NCI-H1694 treated with DMSO at 0.1 percent for 48 hours (cell line): ENCODE measurements at regions not wholly inside any gene's neighbourhood (a gene's known extent, or its start where the extent isn't known, plus 50 kb on each side); places are given as distances from the start of the nearest gene placed in this dataset.
"Not testable (repeated sequence)": the region's sequence is repeated elsewhere in the genome, so short reads cannot be mapped to it uniquely, and the experiment has no call there.

Experiments
- DNase-seq: peaks from one replicate; lab custom pipeline; 2025; lab: John Stamatoyannopoulos, UW

DNA sequence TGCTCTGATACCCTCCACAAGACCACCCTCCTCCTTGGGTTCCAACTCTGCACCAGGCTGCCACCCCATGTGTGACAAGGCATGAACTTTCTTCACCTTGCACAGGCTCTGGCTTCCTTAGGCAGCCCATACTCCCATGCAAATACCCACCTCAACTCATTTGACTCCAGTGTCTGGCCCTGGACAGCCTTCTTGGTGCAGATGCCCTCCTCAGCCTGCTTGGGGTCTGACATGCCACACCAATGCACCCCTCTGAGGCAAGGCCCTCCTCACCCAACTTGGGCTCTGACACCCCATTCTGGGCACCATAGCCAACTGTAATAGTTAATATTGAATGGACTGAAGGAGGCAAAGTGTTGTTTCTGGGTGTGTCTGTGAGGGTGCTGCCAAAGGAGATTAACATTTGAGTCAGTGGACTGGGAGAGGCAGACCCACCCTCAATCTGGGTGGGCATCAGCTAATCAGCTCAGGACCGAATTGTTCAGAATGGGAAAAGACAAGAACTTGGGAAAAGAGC is 115.0 kb upstream of the EPB41L4A start:
- DNase-seq: no peak

GRCh38 chr5:112534611-112535255 is 115.7 kb upstream of the EPB41L4A start:
- no peak for DNase-seq

DNA sequence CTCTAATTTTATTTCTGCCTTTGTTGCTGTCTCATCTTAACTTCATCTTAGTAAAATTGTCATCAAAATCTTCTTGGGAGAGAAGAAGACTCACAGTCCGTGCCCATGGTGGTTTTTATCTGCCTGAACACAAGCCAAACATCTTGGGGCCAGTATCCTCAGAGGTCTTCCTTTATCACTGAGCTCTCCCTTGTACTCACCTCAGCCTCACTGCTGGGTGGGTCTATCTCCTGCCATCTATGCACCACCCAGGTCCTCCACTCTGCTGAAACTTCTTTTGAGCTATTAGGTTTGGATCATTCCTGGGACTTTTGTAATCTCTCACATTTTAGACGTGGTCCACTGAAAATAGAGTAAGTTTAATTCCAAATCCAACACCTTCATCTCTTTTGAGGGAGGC is 116.3 kb upstream of the EPB41L4A start:
- DNase-seq: no peak

DNA sequence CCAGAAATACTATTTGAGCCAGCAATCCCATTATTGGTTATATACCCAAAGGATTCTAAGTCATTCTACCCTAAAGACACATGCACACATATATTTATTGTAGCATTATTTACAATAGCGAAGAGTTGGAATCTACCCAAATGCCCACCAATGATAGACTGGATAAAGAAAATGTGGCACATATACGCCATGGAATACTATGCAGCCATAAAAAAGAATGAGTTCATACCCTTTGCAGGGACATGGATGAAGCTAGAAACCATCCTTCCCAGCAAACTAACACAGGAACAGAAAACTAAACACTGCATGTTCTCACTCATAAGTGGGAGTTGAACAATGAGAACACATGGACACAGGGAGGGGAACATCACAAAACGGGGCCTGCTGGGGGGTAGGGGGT is 125.5 kb upstream of the EPB41L4A start:
- not testable (repeated sequence) for DNase-seq

- no peak for DNase-seq
Measured at GRCh38 chr5:112546946-112547592, 128.0 kb upstream of the EPB41L4A start.

- no peak for DNase-seq
Measured at GRCh38 chr5:112548246-112548881, 129.3 kb upstream of the EPB41L4A start.

DNA sequence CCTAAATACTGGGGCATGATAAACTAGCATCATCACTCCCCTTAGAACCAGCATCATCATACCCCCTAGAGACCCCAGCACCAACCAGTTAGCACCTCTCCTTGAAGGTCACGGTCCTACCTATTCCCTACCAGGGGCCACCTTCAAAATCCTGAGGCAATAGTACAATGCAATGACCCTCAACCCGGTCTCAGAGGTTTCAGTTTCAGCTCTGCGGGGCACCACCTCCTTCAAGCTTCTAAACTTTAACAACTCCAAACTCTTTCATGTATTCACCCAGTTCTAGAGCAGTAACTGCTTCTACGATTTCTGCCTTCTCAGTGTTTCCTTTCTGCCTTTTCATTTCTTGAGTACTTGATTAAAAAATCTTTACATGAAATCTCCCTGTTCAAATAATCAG is 130.1 kb upstream of the EPB41L4A start:
- DNase-seq: no peak

GRCh38 chr5:112549605-112550166 is 130.6 kb upstream of the EPB41L4A start:
- no peak for DNase-seq

- DNase-seq: peak; percentile 71
Measured at GRCh38 chr5:112551419-112552032, 132.4 kb upstream of the EPB41L4A start.

DNA sequence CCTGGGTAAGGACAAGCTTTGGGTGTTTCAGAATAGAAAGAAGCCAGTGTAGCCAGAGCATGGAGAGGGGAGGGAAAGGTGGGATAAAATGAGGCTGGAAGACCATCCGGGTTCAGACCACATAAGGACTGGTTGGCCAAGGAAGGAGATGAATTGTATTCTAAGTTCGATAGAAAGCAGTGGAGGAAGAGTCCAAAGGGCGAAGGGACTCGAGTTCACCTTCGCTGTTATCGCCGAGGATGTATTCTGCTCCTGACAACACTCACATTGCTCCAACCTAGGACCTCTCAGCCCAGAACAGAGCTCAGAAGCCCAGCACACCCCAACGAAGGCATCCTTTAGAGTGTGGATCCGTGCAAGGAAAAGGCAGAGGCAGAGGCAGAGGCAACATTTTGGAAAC is 133.1 kb upstream of the EPB41L4A start:
- no peak for DNase-seq

- DNase-seq: no peak
Measured at GRCh38 chr5:112552791-112553190, 133.7 kb upstream of the EPB41L4A start.

GRCh38 chr5:112554101-112554977 is 135.3 kb upstream of the EPB41L4A start:
- no peak for DNase-seq

DNA sequence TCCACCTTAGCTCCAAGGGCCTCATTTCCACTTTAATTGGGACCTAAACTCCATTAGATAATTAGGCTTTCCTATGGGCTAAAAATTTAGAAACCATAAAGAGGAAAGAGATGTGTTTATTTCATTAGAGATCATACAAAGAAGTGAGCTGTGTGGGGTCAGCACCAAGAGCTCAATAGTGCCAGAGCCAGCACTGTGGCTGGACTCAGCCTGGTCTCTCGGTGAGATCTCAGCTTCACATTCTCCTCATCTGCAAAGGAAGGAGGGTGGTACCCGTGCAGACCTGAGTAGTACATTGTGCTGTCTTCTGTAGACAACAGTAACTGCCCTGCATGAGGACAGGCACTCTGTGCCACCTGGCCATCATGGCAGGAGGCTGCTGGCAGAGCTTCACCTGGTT is 136.1 kb upstream of the EPB41L4A start:
- DNase-seq: no peak

GRCh38 chr5:112555691-112556090 is 136.6 kb upstream of the EPB41L4A start:
- DNase-seq: no peak

- DNase-seq: not testable (repeated sequence)
Measured at GRCh38 chr5:112559501-112559900, 140.4 kb upstream of the EPB41L4A start.

GRCh38 chr5:112560371-112560770 is 141.3 kb upstream of the EPB41L4A start:
- no peak for DNase-seq

DNA sequence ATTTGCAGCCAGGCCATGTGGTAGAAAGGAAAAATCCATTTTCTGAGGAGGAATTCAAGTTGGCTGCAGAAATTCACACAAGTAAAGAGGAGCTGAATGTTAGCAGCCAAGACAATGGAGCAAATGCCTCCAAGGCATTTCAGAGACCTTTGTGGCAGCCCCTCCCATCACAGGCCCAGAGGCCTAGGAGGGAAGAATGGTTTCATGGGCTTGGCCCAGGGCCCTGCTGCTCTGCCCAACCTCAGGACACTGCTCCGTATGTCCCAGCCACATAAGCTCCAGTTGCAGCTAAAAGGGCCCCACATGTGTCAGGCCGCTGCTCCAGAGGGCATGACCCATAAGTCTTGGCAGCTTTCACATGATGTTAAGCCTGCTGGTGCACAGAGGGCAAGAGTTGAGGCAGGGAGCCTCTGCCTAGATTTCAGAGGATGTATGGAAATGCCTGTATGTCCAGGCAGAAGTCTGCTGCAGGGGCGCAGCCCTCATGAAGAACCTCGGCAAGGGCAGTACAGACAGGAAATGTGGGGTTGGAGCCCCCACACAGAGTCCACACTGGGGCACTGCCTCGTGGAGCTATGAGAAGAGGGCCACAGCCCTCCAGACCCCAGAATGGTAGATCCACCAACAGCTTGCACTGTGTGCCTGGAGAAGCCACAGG is 144.2 kb upstream of the EPB41L4A start:
- DNase-seq: no peak

DNA sequence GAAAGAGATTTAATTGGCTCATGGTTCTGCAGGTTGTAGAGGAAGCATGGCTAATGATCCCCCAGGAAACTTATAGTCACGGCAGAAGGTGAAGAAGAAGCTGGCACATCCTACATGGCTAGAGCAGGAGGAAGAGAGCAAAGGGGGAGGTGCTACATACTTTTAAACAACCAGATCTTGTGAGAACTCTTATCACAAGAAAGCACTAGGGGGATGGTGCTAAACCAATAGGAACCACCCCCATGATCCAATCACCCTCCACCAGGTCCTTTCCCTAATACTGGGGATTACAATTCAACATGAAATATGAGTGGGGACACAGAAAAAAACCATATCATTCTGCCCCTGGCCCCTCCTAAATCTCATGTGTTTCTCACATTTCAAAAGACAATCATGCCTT is 147.2 kb upstream of the EPB41L4A start:
- no peak for DNase-seq

- no peak for DNase-seq
Measured at GRCh38 chr5:112569596-112569995, 150.5 kb upstream of the EPB41L4A start.

- DNase-seq: no peak
Measured at GRCh38 chr5:112570708-112571444, 151.8 kb upstream of the EPB41L4A start.
